Gastroesophageal sphincter (tissue), 3 donors: ENCODE measurements at regions not wholly inside any gene's neighbourhood (a gene's known extent, or its start where the extent isn't known, plus 50 kb on each side); places are given as distances from the start of the nearest gene placed in this dataset.

ENCODE experiments used
- CTCF ChIP-seq, 4 experiments: fragments of 200-600 bp in 2 of 4; fragments of 450-650 bp in 2 of 4; sonication (generic) in 1 of 4; IDR thresholded peaks; one replicate each; pipeline ENCODE4 v1.5.1; 2017 to 2019; ENCODE audit warnings: antibody characterized with exemption in 4 of 4, mild to moderate bottlenecking in 2 of 4, moderate library complexity in 2 of 4
- EP300 ChIP-seq: sonication (generic); formaldehyde crosslinking; IDR thresholded peaks from one replicate; pipeline ENCODE4 v1.6.1; 2017; ENCODE audit warnings: antibody characterized with exemption, mild to moderate bottlenecking

DNA sequence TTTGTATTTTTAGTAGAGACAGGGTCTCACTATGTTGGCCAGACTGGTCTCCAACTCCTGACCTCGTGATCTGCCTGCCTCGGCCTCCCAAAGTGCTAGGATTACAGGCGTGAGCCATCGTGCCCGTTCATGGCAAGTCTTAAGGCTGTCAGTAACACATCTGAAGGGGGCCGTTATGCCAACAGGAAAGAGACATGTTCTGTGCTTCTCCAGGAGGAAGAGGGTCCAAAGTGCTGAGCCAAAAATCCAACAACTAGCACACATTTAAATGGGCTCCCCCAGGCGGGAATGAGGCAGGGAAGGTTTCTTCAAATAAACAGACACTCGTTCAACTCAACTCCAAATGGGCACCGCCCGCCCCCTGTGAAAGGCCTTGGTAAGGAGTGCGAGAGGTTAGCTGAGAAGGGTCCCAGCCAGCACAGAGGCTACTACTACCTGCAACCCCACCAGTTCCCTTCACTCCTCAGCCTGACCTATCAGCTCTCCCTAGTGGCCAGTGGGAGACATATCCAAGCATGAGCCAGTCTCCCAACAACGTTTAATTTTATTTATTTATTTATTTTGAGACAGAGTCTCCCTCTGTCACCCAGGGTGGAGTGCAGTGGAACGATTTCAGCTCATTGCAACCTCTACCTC is 84.1 kb upstream of the DMRT1 start:
- peak; percentile 32 to 67 (median 58) for TF ChIP-seq CTCF (IDR thresholded peaks at IDR 0.05)
- TF ChIP-seq EP300: no peak
